GM12878 (cell line): ENCODE measurements at regions not wholly inside any gene's neighbourhood (a gene's known extent, or its start where the extent isn't known, plus 50 kb on each side); places are given as distances from the start of the nearest gene placed in this dataset.

ENCODE experiments used
- ATAC-seq: fragments of 200-7000 bp; cut with Tn5 transposase; 3 replicates; pipeline ENCODE4 v1.9.1; 2020; ENCODE audit warnings: mild to moderate bottlenecking, moderate library complexity
- BruUV-seq: library from RNA; stranded (reverse); fragments of 400-500 nt; replicated peaks from 2 replicates; lab custom pipeline; 2021; lab: Mats Ljungman, UMichigan
- CTCF ChIA-PET: fragments of 300-600 bp; sonication (Branson Sonifier 250); formaldehyde crosslinking; extraction: SDS; loops from one replicate; lab custom pipeline; 2021; ENCODE audit warnings: inconsistent platforms; lab: Yijun Ruan, JAX
- POLR2A ChIA-PET: fragments of 350-600 bp; formaldehyde crosslinking; extraction: SDS; loops from one replicate; lab custom pipeline; 2021; ENCODE audit warnings: inconsistent platforms; lab: Charles Lee
- RAD21 ChIA-PET: fragments of 300-600 bp; sonication (Branson Sonifier 250); formaldehyde crosslinking; loops from one replicate; lab custom pipeline; 2023; ENCODE audit warnings: antibody characterized with exemption; ENCODE audit not compliant: unreplicated experiment; lab: Charles Lee
- SMC1A ChIA-PET: fragments of 300-600 bp; sonication (Branson Sonifier 250); formaldehyde crosslinking; loops from one replicate; lab custom pipeline; 2023; ENCODE audit not compliant: unreplicated experiment, uncharacterized antibody; lab: Charles Lee
- DNase-seq: peaks from one replicate; pipeline ENCODE4 v3.0.0-alpha.2; 2011; ENCODE audit warnings: low read depth, low spot score
- FAIRE-seq: peaks from 3 replicates; lab custom pipeline; 2011; peaks lifted over from hg19 to GRCh38; lab: Jason Lieb, UNC
- H2AFZ ChIP-seq: 2 replicates; pipeline ENCODE4 v1.6.0; 2011; ENCODE audit warnings: low read depth, low read length, control low read depth; ENCODE audit not compliant: control insufficient read depth
- H3K27ac ChIP-seq: 2 replicates; pipeline ENCODE4 v1.5.1; 2011; ENCODE audit warnings: control low read depth; ENCODE audit not compliant: control insufficient read depth, insufficient read depth
- H3K27me3 ChIP-seq, 2 experiments: replicated peaks in 1 of 2; 2 replicates each; pipeline versions ENCODE4 v1.6.0 to v1.6.1; 2011; ENCODE audit warnings: low read length in 1 of 2; ENCODE audit not compliant: control insufficient read depth in 2 of 2, insufficient read depth in 2 of 2
- H3K36me3 ChIP-seq, 2 experiments: 2 replicates each; pipeline ENCODE4 v1.5.1; 2011; ENCODE audit warnings: low read length in 1 of 2; ENCODE audit not compliant: control insufficient read depth in 2 of 2, insufficient read depth in 2 of 2
- H3K4me1 ChIP-seq: 2 replicates; pipeline ENCODE4 v1.6.1; 2011; ENCODE audit warnings: mild to moderate bottlenecking, low read length, moderate library complexity, mixed read lengths; ENCODE audit not compliant: control insufficient read depth, insufficient read depth
- H3K4me2 ChIP-seq: 2 replicates; pipeline ENCODE4 v1.6.0; 2011; ENCODE audit warnings: control low read depth; ENCODE audit not compliant: control insufficient read depth, insufficient read depth
- H3K4me3 ChIP-seq: fragments of 200-600 bp; sonication (generic); 2 replicates; pipeline ENCODE4 v1.5.1; 2016
- H3K79me2 ChIP-seq: 2 replicates; pipeline ENCODE4 v1.6.0; 2011; ENCODE audit warnings: low read length; ENCODE audit not compliant: control insufficient read depth, insufficient read depth
- H3K9ac ChIP-seq: 2 replicates; pipeline ENCODE4 v1.8.0; 2011; ENCODE audit warnings: low read length, control low read depth, mixed read lengths; ENCODE audit not compliant: control insufficient read depth, insufficient read depth
- H3K9me3 ChIP-seq: replicated peaks from 3 replicates; pipeline ENCODE4 v1.5.1; 2011; ENCODE audit warnings: mild to moderate bottlenecking, low read length; ENCODE audit not compliant: control insufficient read depth, insufficient read depth
- H4K20me1 ChIP-seq: 2 replicates; pipeline ENCODE4 v1.6.0; 2011; ENCODE audit not compliant: control insufficient read depth, insufficient read depth
- BHLHE40 ChIP-seq, 2 experiments: fragments of 450-650 bp in 1 of 2; IDR thresholded peaks; 2 replicates each; pipeline ENCODE4 v1.6.1; 2011 to 2017; ENCODE audit warnings: low read depth in 2 of 2, borderline replicate concordance in 1 of 2, improper control_type of control experiment in 1 of 2, low read length in 1 of 2, mild to moderate bottlenecking in 1 of 2
- CHD1 ChIP-seq: IDR thresholded peaks from 2 replicates; pipeline ENCODE4 v1.6.1; 2012; ENCODE audit warnings: low read depth, low read length, improper control_type of control experiment
- EP300 ChIP-seq, 2 experiments: fragments of 150-350 bp in 1 of 2; IDR thresholded peaks; 2 replicates each; pipeline ENCODE4 v1.6.1; 2011 to 2012; ENCODE audit warnings: low read depth in 2 of 2, low read length in 2 of 2, borderline replicate concordance in 1 of 2, improper control_type of control experiment in 1 of 2, inconsistent platforms in 1 of 2; ENCODE audit not compliant: control insufficient read depth in 1 of 2
- HCFC1 ChIP-seq: fragments of 150-350 bp; IDR thresholded peaks from 2 replicates; pipeline ENCODE4 v1.6.1; 2014; ENCODE audit warnings: low read length
- JUNB ChIP-seq: IDR thresholded peaks from 2 replicates; pipeline ENCODE4 v1.6.1; 2016; ENCODE audit warnings: antibody characterized with exemption, mild to moderate bottlenecking
- RUNX3 ChIP-seq: IDR thresholded peaks from 2 replicates; pipeline ENCODE4 v1.6.1; 2012; ENCODE audit warnings: low read length, inconsistent platforms
- SREBF2 ChIP-seq: IDR thresholded peaks from 2 replicates; pipeline ENCODE4 v1.6.1; 2012; ENCODE audit warnings: mild to moderate bottlenecking, low read length
- ZNF217 ChIP-seq: fragments of 450-650 bp; IDR thresholded peaks from 2 replicates; pipeline ENCODE4 v1.6.1; 2017; ENCODE audit warnings: antibody characterized with exemption, mild to moderate bottlenecking
- WGBS: methylation state at CpG from one replicate; pipeline ENCODE4 v1.1.6; 2016; ENCODE audit warnings: low lambda C conversion rate; ENCODE audit not compliant: insufficient replicate concordance, insufficient coverage; ENCODE audit errors: missing lambda C conversion rate; 5-methylcytosine and 5-hydroxymethylcytosine counted together
- in situ Hi-C: fragments of 300-500 bp; cut with MboI; formaldehyde crosslinking; loops from 9 replicates; pipeline ENCODE4 v1.14.3; 2018; ENCODE audit warnings: mixed read lengths
- intact Hi-C: fragments of 100-400 bp; cut with micrococcal nuclease; formaldehyde crosslinking; loops from one replicate; pipeline ENCODE4 v1.14.2; 2022; ENCODE audit not compliant: unreplicated experiment

- Histone ChIP-seq H3K9me3 (no peaks in the 10 kb centered on the region; the same call in 2 of the 3 replicates), H3K4me1 (peaks cover 5% of the 10 kb centered on the region), H3K79me2 (no peaks in the 10 kb centered on the region), H3K36me3 (no peaks in the 10 kb centered on the region), H4K20me1 (no peaks in the 10 kb centered on the region; the same call in 1 of the 2 replicates), H3K9ac (no peak overlapping the region), H3K27me3 (no peaks in the 10 kb centered on the region), H2AFZ (no peak overlapping the region), H3K4me2 (no peak overlapping the region), H3K27ac (no peak overlapping the region), H3K4me3 (no peak overlapping the region)
- POLR2A ChIA-PET, result no interaction called here
- RAD21 ChIA-PET, result no interaction called here
- FAIRE-seq (no peak), ATAC-seq (peak; percentile 66), DNase-seq (no peak)
- CTCF ChIA-PET, result interaction anchor here (0.6 to 1.2 kb wide), 2 partner anchors 84 to 164 kb away, joined by 3 read pairs; no protein-coding TSS in a partner anchor
- WGBS, result 20% methylated on average over 11 of the region's 11 CpGs
- TF ChIP-seq SREBF2 (no peak), EP300 (IDR thresholded peaks at IDR 0.05; ENCODE audit: borderline replicate concordance in 1 of 2, control insufficient read depth in 1 of 2, low read depth in 2 of 2, low read length in 2 of 2) (no peak), ZNF217 (no peak), HCFC1 (no peak), CHD1 (no peak), JUNB (no peak), BHLHE40 (IDR thresholded peaks at IDR 0.05; ENCODE audit: borderline replicate concordance in 1 of 2, low read depth in 2 of 2, low read length in 1 of 2) (no peak), RUNX3 (no peak)
- SMC1A ChIA-PET, result no interaction called here
- intact Hi-C loops, result no loop called here
- in situ Hi-C loops, result no loop called here
- BruUV-seq, result no TSS peak
Observed at GRCh38 chr2:9703085-9703678, 72.4 kb upstream of the YWHAQ start.
